ENCODE measurements at regions not wholly inside any gene's neighbourhood (a gene's known extent, or its start where the extent isn't known, plus 50 kb on each side); places are given as distances from the start of the nearest gene placed in this dataset.

- WGBS, 2 donors = 50 to 58% methylated on average over 2 of the region's 2 CpGs
- DNase-seq (ENCODE audit: low spot score in 2 of 2) = no peak
- no peak overlapping the region for H3K4me3 ChIP-seq (ENCODE audit: low read depth, poor library complexity, severe bottlenecking)
- intact Hi-C loops (cut with DNase I; ENCODE audit: low total_unique reads) = no loop called here
- TF ChIP-seq POLR2A (IDR thresholded peaks at IDR 0.05) = no peak
- TF ChIP-seq CTCF (IDR thresholded peaks at IDR 0.05) = no peak
Measured at GRCh38 chr5:89871906-89872305, 537.6 kb downstream of the CETN3 start.

- intact Hi-C loops (cut with DNase I; ENCODE audit: low total_unique reads) = no loop called here
- no peak for DNase-seq (ENCODE audit: low spot score in 2 of 2)
- H3K4me3 ChIP-seq (ENCODE audit: low read depth, poor library complexity, severe bottlenecking) = no peak overlapping the region
- WGBS, 2 donors = 61 to 70% methylated on average over 2 of the region's 2 CpGs
- no peak for TF ChIP-seq POLR2A (IDR thresholded peaks at IDR 0.05)
- TF ChIP-seq CTCF (IDR thresholded peaks at IDR 0.05) = no peak
Measured at GRCh38 chr5:89869346-89869745, 540.2 kb downstream of the CETN3 start.

GRCh38 chr5:89866410-89866809, 543.1 kb downstream of the CETN3 start:
- no peak for DNase-seq (ENCODE audit: low spot score in 2 of 2)
- H3K4me3 ChIP-seq (ENCODE audit: low read depth, poor library complexity, severe bottlenecking) = no peak overlapping the region
- TF ChIP-seq CTCF (IDR thresholded peaks at IDR 0.05) (no peak), POLR2A (IDR thresholded peaks at IDR 0.05) (no peak)
- intact Hi-C loops (cut with DNase I; ENCODE audit: low total_unique reads) = no loop called here
- WGBS, 2 donors = 54% methylated on average over 3 of the region's 3 CpGs

- TF ChIP-seq POLR2A (IDR thresholded peaks at IDR 0.05) = no peak
- intact Hi-C loops (cut with DNase I; ENCODE audit: low total_unique reads) = no loop called here
- H3K4me3 ChIP-seq (ENCODE audit: low read depth, poor library complexity, severe bottlenecking) = no peak overlapping the region
- no peak for DNase-seq (ENCODE audit: low spot score in 2 of 2)
- 85 to 88% methylated on average over 1 of the region's 1 CpG for WGBS, 2 donors
Measured at GRCh38 chr5:89864941-89865340, 544.6 kb downstream of the CETN3 start.

- TF ChIP-seq CTCF (IDR thresholded peaks at IDR 0.05) (no peak), POLR2A (IDR thresholded peaks at IDR 0.05) (no peak)
- intact Hi-C loops (cut with DNase I; ENCODE audit: low total_unique reads) = no loop called here
- WGBS, 2 donors = 84 to 92% methylated on average over 5 of the region's 5 CpGs
- H3K4me3 ChIP-seq (ENCODE audit: low read depth, poor library complexity, severe bottlenecking) = no peak overlapping the region
- DNase-seq (ENCODE audit: low spot score in 2 of 2) = no peak
Measured at GRCh38 chr5:89857790-89858189, 551.8 kb downstream of the CETN3 start.

- no peak for DNase-seq (ENCODE audit: low spot score in 2 of 2)
- TF ChIP-seq CTCF (IDR thresholded peaks at IDR 0.05) = no peak
- TF ChIP-seq POLR2A (IDR thresholded peaks at IDR 0.05) = no peak
- intact Hi-C loops (cut with DNase I; ENCODE audit: low total_unique reads) = no loop called here
- 95 to 96% methylated on average over 2 of the region's 2 CpGs for WGBS, 2 donors
- no peak overlapping the region for H3K4me3 ChIP-seq (ENCODE audit: low read depth, poor library complexity, severe bottlenecking)
Measured at GRCh38 chr5:89855417-89855816, 554.1 kb downstream of the CETN3 start.
